Sigmoid colon (tissue), 6 donors: ENCODE measurements at regions not wholly inside any gene's neighbourhood (a gene's known extent, or its start where the extent isn't known, plus 50 kb on each side); places are given as distances from the start of the nearest gene placed in this dataset.

Experiments
- DNase-seq: peaks from one replicate; pipeline ENCODE4 v3.0.0-alpha.2; 2019
- H3K27ac ChIP-seq, 4 donors: fragments of 200-600 bp; sonication (generic); one replicate each; pipeline ENCODE4 v1.5.1; 2016 to 2019; ENCODE audit warnings: mild to moderate bottlenecking in 1 of 4
- H3K27me3 ChIP-seq, 3 donors: fragments of 200-600 bp; sonication (generic); one replicate each; pipeline ENCODE4 v1.5.1; 2019; ENCODE audit warnings: mild to moderate bottlenecking in 1 of 3
- H3K36me3 ChIP-seq, 4 donors: fragments of 200-600 bp; sonication (generic); one replicate each; pipeline ENCODE4 v1.5.1; 2016 to 2019
- H3K4me1 ChIP-seq, 4 donors: fragments of 200-600 bp; sonication (generic); one replicate each; pipeline ENCODE4 v1.5.1; 2017 to 2019
- H3K4me3 ChIP-seq, 4 donors: fragments of 200-600 bp; sonication (generic); one replicate each; pipeline ENCODE4 v1.5.1; 2017 to 2019; ENCODE audit warnings: mild to moderate bottlenecking in 2 of 4, moderate library complexity in 1 of 4
- H3K9me3 ChIP-seq, 4 donors: fragments of 200-600 bp in 3 of 4; sonication (generic) in 3 of 4; one replicate each; pipeline versions ENCODE4 v1.5.1 to v1.6.1; 2013 to 2019
- CTCF ChIP-seq, 4 experiments: fragments of 450-650 bp in 3 of 4; fragments of 200-600 bp in 1 of 4; IDR thresholded peaks; one replicate each; pipeline ENCODE4 v1.5.1; 2016 to 2019; ENCODE audit warnings: antibody characterized with exemption in 4 of 4, mild to moderate bottlenecking in 3 of 4, moderate library complexity in 2 of 4
- EP300 ChIP-seq, 4 donors: sonication (generic); formaldehyde crosslinking; IDR thresholded peaks; one replicate each; pipeline ENCODE4 v1.6.1; 2017; ENCODE audit warnings: antibody characterized with exemption in 4 of 4
- POLR2A ChIP-seq, 2 donors: fragments of 450-650 bp; IDR thresholded peaks; one replicate each; pipeline ENCODE4 v1.6.1; 2016; ENCODE audit warnings: antibody characterized with exemption in 2 of 2, mild to moderate bottlenecking in 2 of 2, moderate library complexity in 2 of 2
- POLR2AphosphoS5 ChIP-seq, 4 donors: sonication (generic); formaldehyde crosslinking; IDR thresholded peaks; one replicate each; pipeline ENCODE4 v1.6.1; 2017; ENCODE audit warnings: antibody characterized with exemption in 4 of 4
- WGBS, 2 donors: extraction: QIAGEN DNeasy Blood & Tissue Kit; methylation state at CpG; one replicate each; pipeline ENCODE4 v1.1.7; 2013; 5-methylcytosine and 5-hydroxymethylcytosine counted together
- intact Hi-C: fragments of 100-400 bp; cut with DNase I; formaldehyde crosslinking; loops from one replicate; pipeline ENCODE4 v1.15.1; 2023
- donor health status: healthy with polysubstance abuse.
- donor health status: healthy.

GRCh38 chr17:71438631-71439146, 682.1 kb upstream of the SOX9 start:
- intact Hi-C loops: no loop called here
- H3K36me3 ChIP-seq: no peaks in the 10 kb centered on the region
- no peak for DNase-seq
- no peak overlapping the region for H3K27ac ChIP-seq
- no peaks in the 10 kb centered on the region for H3K9me3 ChIP-seq
- H3K27me3 ChIP-seq: no peaks in the 10 kb centered on the region
- 74 to 82% methylated on average over 5 of the region's 5 CpGs for WGBS, 2 donors
- TF ChIP-seq CTCF (IDR thresholded peaks at IDR 0.05) (no peak), EP300 (IDR thresholded peaks at IDR 0.05) (no peak), POLR2A (IDR thresholded peaks at IDR 0.05) (no peak), POLR2AphosphoS5 (IDR thresholded peaks at IDR 0.05) (no peak)
- H3K4me1 ChIP-seq: peaks cover 0 to 12% (median 6%) of the 10 kb centered on the region in 4 donors
- H3K4me3 ChIP-seq: no peak overlapping the region

GRCh38 chr17:71440513-71440912, 680.3 kb upstream of the SOX9 start:
- H3K27ac ChIP-seq: peak overlapping the region in 1 of 4 donors; percentile 34
- 71 to 73% methylated on average over 9 of the region's 9 CpGs for WGBS, 2 donors
- peaks cover 0 to 12% (median 6%) of the 10 kb centered on the region in 4 donors for H3K4me1 ChIP-seq
- no peaks in the 10 kb centered on the region for H3K36me3 ChIP-seq
- no peak overlapping the region for H3K4me3 ChIP-seq
- no peaks in the 10 kb centered on the region for H3K9me3 ChIP-seq
- DNase-seq: no peak
- TF ChIP-seq POLR2A (IDR thresholded peaks at IDR 0.05) (no peak), POLR2AphosphoS5 (IDR thresholded peaks at IDR 0.05) (no peak), CTCF (IDR thresholded peaks at IDR 0.05) (no peak), EP300 (IDR thresholded peaks at IDR 0.05) (no peak)
- intact Hi-C loops: no loop called here
- H3K27me3 ChIP-seq: no peaks in the 10 kb centered on the region

- H3K27me3 ChIP-seq: no peaks in the 10 kb centered on the region
- H3K4me1 ChIP-seq: peaks cover 0 to 12% (median 6%) of the 10 kb centered on the region in 4 donors
- no peaks in the 10 kb centered on the region for H3K9me3 ChIP-seq
- no peaks in the 10 kb centered on the region for H3K36me3 ChIP-seq
- no peak overlapping the region for H3K4me3 ChIP-seq
- TF ChIP-seq CTCF (IDR thresholded peaks at IDR 0.05) (no peak), POLR2A (IDR thresholded peaks at IDR 0.05) (no peak), POLR2AphosphoS5 (IDR thresholded peaks at IDR 0.05) (no peak), EP300 (IDR thresholded peaks at IDR 0.05) (no peak)
- 76 to 78% methylated on average over 6 of the region's 6 CpGs for WGBS, 2 donors
- H3K27ac ChIP-seq: no peak overlapping the region
- DNase-seq: no peak
- intact Hi-C loops: no loop called here
These were observed 679.7 kb upstream of the SOX9 start for GRCh38 chr17:71441098-71441497.

- intact Hi-C loops: no loop called here
- Histone ChIP-seq H3K4me1 (peaks cover 0 to 12% (median 3%) of the 10 kb centered on the region in 4 donors), H3K27ac (no peak overlapping the region), H3K36me3 (no peaks in the 10 kb centered on the region), H3K4me3 (no peak overlapping the region), H3K27me3 (no peaks in the 10 kb centered on the region), H3K9me3 (no peaks in the 10 kb centered on the region)
- 62 to 70% methylated on average over 4 of the region's 4 CpGs for WGBS, 2 donors
- no peak for DNase-seq
- TF ChIP-seq POLR2A (IDR thresholded peaks at IDR 0.05) (no peak), EP300 (IDR thresholded peaks at IDR 0.05) (no peak), POLR2AphosphoS5 (IDR thresholded peaks at IDR 0.05) (no peak), CTCF (IDR thresholded peaks at IDR 0.05) (no peak)
These were observed 676.7 kb upstream of the SOX9 start for GRCh38 chr17:71444078-71444477.
